Neural cell (in vitro differentiated cells): ENCODE measurements at regions not wholly inside any gene's neighbourhood (a gene's known extent, or its start where the extent isn't known, plus 50 kb on each side); places are given as distances from the start of the nearest gene placed in this dataset.

ENCODE experiments used
- H2AFZ ChIP-seq: fragments of 200-600, 300-800 bp; sonication (generic), shearing (Covaris generic); 2 replicates; pipeline ENCODE4 v1.6.0; 2014; ENCODE audit warnings: low read depth, mild to moderate bottlenecking, antibody characterized with exemption, low read length, moderate library complexity
- H3F3A ChIP-seq: fragments of 200-600 bp; shearing (Covaris generic); 2 replicates; pipeline ENCODE4 v1.6.1; 2016; ENCODE audit warnings: mild to moderate bottlenecking, moderate library complexity, mixed read lengths, antibody characterized with exemption, low read length; ENCODE audit not compliant: insufficient read depth, poor library complexity, severe bottlenecking
- H3K27ac ChIP-seq: fragments of 200-600, 300-800 bp; sonication (generic), shearing (Covaris generic); 2 replicates; pipeline ENCODE4 v1.5.1; 2014; ENCODE audit warnings: mild to moderate bottlenecking, low read length, moderate library complexity
- H3K27me3 ChIP-seq: fragments of 300-800, 200-600 bp; sonication (generic), shearing (Covaris generic); 2 replicates; pipeline ENCODE4 v1.6.0; 2014; ENCODE audit warnings: mild to moderate bottlenecking, low read depth, low read length, moderate library complexity; ENCODE audit not compliant: insufficient read depth
- H3K36me3 ChIP-seq: fragments of 300-800, 200-600 bp; sonication (generic), shearing (Covaris generic); 2 replicates; pipeline ENCODE4 v1.5.1; 2014; ENCODE audit warnings: mild to moderate bottlenecking, antibody characterized with exemption, low read length, moderate library complexity; ENCODE audit not compliant: insufficient read depth
- H3K4me2 ChIP-seq: fragments of 300-800, 200-600 bp; sonication (generic), shearing (Covaris generic); 2 replicates; pipeline ENCODE4 v1.6.0; 2014; ENCODE audit warnings: mild to moderate bottlenecking, low read length
- H3K4me3 ChIP-seq: fragments of 300-800, 200-600 bp; sonication (generic), shearing (Covaris generic); 2 replicates; pipeline ENCODE4 v1.5.1; 2014; ENCODE audit warnings: mild to moderate bottlenecking, low read length, moderate library complexity
- H3K79me2 ChIP-seq: fragments of 200-600 bp; shearing (Covaris generic); replicated peaks from 2 replicates; pipeline ENCODE4 v1.6.0; 2014; ENCODE audit warnings: mild to moderate bottlenecking, low read length, moderate library complexity; ENCODE audit not compliant: insufficient read depth
- H3K9ac ChIP-seq: fragments of 300-800, 200-600 bp; sonication (generic), shearing (Covaris generic); 2 replicates; pipeline ENCODE4 v1.6.1; 2016; ENCODE audit warnings: mild to moderate bottlenecking, low read length, mixed read lengths
- H3K9me2 ChIP-seq: fragments of 200-600 bp; shearing (Covaris generic); 2 replicates; pipeline ENCODE4 v1.6.1; 2016; ENCODE audit warnings: mild to moderate bottlenecking, low read length, mixed read lengths; ENCODE audit not compliant: insufficient read depth
- H3K9me3 ChIP-seq: fragments of 200-600, 300-800 bp; sonication (generic), shearing (Covaris generic); 2 replicates; pipeline ENCODE4 v1.6.1; 2016; ENCODE audit warnings: mild to moderate bottlenecking, mixed run types, low read length, moderate library complexity, mixed read lengths
- H4K20me1 ChIP-seq: fragments of 200-600 bp; shearing (Covaris generic); 2 replicates; pipeline ENCODE4 v1.6.1; 2016; ENCODE audit warnings: mild to moderate bottlenecking, mixed run types; ENCODE audit not compliant: insufficient read depth
- EP300 ChIP-seq: fragments of 450-650 bp; conservative IDR thresholded peaks from 2 replicates; pipeline ENCODE4 v1.6.1; 2014; ENCODE audit warnings: antibody characterized with exemption, mild to moderate bottlenecking, moderate library complexity; ENCODE audit not compliant: poor library complexity, severe bottlenecking
- EZH2 ChIP-seq: fragments of 200-600, 300-800 bp; shearing (Covaris generic), sonication (generic); IDR thresholded peaks from 2 replicates; pipeline ENCODE4 v1.6.1; 2014; ENCODE audit warnings: antibody characterized with exemption, low read length, borderline replicate concordance, mild to moderate bottlenecking; ENCODE audit not compliant: insufficient read depth, poor library complexity, severe bottlenecking
- MXI1 ChIP-seq: fragments of 450-650 bp; conservative IDR thresholded peaks from 2 replicates; pipeline ENCODE4 v1.6.1; 2014; ENCODE audit warnings: antibody characterized with exemption, mild to moderate bottlenecking; ENCODE audit not compliant: poor library complexity, severe bottlenecking
- POLR2AphosphoS5 ChIP-seq: IDR thresholded peaks from 2 replicates; pipeline ENCODE4 v1.6.1; 2012
- RAD21 ChIP-seq: fragments of 450-650 bp; conservative IDR thresholded peaks from 2 replicates; pipeline ENCODE4 v1.6.1; 2014; ENCODE audit warnings: antibody characterized with exemption, mild to moderate bottlenecking, moderate library complexity
- SMC3 ChIP-seq: fragments of 450-650 bp; conservative IDR thresholded peaks from 2 replicates; pipeline ENCODE4 v1.6.1; 2014; ENCODE audit warnings: antibody characterized with exemption, mild to moderate bottlenecking, moderate library complexity; ENCODE audit not compliant: poor library complexity
- TAF1 ChIP-seq: IDR thresholded peaks from 2 replicates; pipeline ENCODE4 v1.6.1; 2012; ENCODE audit warnings: low read depth
- TF ChIP-seq, protein P1 (sequence below): IDR thresholded peaks from 2 replicates; pipeline ENCODE4 v1.6.1; 2012; ENCODE audit warnings: borderline replicate concordance
- TF ChIP-seq, protein P2 (sequence below): fragments of 450-650 bp; IDR thresholded peaks from 2 replicates; pipeline ENCODE4 v1.5.1; 2014; ENCODE audit warnings: antibody characterized with exemption, mild to moderate bottlenecking, moderate library complexity; ENCODE audit not compliant: poor library complexity, severe bottlenecking

DNA sequence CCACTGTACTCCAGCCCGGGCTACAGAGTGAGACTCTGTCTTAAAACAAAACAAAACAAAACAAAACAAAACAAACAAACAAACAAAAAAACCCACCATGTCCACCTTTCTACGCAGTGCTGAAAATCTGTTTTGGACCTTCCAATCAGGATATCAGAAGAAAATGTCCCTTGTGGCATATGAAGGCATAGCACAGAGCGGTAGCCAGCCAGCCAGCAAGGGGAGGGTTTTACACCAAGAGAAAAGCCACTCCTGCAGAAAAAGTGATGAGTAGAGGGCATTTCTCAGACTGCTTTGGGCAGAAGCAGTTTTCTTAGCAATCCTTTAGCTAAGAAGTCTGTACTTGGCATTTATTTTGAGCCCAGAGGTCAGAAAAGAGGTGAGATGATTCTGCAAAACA, 612.2 kb downstream of the TYW1 start:
- Histone ChIP-seq H2AFZ (no peak overlapping the region), H3K9me3 (peaks cover 7% of the 10 kb centered on the region), H3K27ac (no peak overlapping the region), H3K4me2 (no peak overlapping the region), H3K9ac (no peak overlapping the region), H3F3A (no peaks in the 10 kb centered on the region), H4K20me1 (no peaks in the 10 kb centered on the region), H3K27me3 (no peaks in the 10 kb centered on the region), H3K9me2 (no peaks in the 10 kb centered on the region), H3K79me2 (no peaks in the 10 kb centered on the region), H3K4me3 (no peak overlapping the region), H3K36me3 (no peaks in the 10 kb centered on the region)
- TF ChIP-seq, protein P1, sequence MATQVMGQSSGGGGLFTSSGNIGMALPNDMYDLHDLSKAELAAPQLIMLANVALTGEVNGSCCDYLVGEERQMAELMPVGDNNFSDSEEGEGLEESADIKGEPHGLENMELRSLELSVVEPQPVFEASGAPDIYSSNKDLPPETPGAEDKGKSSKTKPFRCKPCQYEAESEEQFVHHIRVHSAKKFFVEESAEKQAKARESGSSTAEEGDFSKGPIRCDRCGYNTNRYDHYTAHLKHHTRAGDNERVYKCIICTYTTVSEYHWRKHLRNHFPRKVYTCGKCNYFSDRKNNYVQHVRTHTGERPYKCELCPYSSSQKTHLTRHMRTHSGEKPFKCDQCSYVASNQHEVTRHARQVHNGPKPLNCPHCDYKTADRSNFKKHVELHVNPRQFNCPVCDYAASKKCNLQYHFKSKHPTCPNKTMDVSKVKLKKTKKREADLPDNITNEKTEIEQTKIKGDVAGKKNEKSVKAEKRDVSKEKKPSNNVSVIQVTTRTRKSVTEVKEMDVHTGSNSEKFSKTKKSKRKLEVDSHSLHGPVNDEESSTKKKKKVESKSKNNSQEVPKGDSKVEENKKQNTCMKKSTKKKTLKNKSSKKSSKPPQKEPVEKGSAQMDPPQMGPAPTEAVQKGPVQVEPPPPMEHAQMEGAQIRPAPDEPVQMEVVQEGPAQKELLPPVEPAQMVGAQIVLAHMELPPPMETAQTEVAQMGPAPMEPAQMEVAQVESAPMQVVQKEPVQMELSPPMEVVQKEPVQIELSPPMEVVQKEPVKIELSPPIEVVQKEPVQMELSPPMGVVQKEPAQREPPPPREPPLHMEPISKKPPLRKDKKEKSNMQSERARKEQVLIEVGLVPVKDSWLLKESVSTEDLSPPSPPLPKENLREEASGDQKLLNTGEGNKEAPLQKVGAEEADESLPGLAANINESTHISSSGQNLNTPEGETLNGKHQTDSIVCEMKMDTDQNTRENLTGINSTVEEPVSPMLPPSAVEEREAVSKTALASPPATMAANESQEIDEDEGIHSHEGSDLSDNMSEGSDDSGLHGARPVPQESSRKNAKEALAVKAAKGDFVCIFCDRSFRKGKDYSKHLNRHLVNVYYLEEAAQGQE, result no peak
- TF ChIP-seq MXI1 (no peak), EP300 (no peak), TAF1 (no peak), SMC3 (no peak), POLR2AphosphoS5 (no peak), RAD21 (no peak), EZH2 (no peak)
- TF ChIP-seq, protein P2, sequence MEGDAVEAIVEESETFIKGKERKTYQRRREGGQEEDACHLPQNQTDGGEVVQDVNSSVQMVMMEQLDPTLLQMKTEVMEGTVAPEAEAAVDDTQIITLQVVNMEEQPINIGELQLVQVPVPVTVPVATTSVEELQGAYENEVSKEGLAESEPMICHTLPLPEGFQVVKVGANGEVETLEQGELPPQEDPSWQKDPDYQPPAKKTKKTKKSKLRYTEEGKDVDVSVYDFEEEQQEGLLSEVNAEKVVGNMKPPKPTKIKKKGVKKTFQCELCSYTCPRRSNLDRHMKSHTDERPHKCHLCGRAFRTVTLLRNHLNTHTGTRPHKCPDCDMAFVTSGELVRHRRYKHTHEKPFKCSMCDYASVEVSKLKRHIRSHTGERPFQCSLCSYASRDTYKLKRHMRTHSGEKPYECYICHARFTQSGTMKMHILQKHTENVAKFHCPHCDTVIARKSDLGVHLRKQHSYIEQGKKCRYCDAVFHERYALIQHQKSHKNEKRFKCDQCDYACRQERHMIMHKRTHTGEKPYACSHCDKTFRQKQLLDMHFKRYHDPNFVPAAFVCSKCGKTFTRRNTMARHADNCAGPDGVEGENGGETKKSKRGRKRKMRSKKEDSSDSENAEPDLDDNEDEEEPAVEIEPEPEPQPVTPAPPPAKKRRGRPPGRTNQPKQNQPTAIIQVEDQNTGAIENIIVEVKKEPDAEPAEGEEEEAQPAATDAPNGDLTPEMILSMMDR, result no peak

DNA sequence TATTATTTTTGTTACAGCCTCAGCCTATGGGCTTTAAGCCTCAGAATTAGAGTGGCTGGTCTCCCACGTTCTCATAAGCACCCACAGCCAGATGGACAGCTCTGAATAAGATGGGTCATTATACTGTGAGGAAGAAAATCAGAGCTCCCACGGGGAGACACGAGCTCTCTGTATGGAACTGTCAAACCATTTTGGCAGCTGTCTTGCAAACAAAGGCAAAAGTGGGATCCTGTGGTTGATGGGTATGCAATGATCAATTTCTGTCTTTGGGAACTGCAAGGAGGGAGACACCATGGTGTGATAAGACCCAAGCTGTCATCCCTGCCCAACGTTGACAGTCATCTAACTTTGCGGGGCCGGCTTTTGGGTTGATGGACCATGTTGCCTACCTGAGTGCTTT, 614.3 kb downstream of the TYW1 start:
- no peaks in the 10 kb centered on the region for H3K27me3 ChIP-seq
- H2AFZ ChIP-seq, result no peak overlapping the region
- peak; percentile 90 for TF ChIP-seq EP300
- peak; percentile 66 for TF ChIP-seq POLR2AphosphoS5
- no peak for TF ChIP-seq TAF1
- no peak overlapping the region for H3K4me2 ChIP-seq
- H3K36me3 ChIP-seq, result no peaks in the 10 kb centered on the region
- no peaks in the 10 kb centered on the region for H3K79me2 ChIP-seq
- H3K4me3 ChIP-seq, result no peak overlapping the region
- peaks cover 7% of the 10 kb centered on the region for H3K9me3 ChIP-seq
- H3F3A ChIP-seq, result no peaks in the 10 kb centered on the region
- H3K9me2 ChIP-seq, result no peaks in the 10 kb centered on the region
- no peaks in the 10 kb centered on the region for H4K20me1 ChIP-seq
- H3K9ac ChIP-seq, result no peak overlapping the region
- H3K27ac ChIP-seq, result no peak overlapping the region

DNA sequence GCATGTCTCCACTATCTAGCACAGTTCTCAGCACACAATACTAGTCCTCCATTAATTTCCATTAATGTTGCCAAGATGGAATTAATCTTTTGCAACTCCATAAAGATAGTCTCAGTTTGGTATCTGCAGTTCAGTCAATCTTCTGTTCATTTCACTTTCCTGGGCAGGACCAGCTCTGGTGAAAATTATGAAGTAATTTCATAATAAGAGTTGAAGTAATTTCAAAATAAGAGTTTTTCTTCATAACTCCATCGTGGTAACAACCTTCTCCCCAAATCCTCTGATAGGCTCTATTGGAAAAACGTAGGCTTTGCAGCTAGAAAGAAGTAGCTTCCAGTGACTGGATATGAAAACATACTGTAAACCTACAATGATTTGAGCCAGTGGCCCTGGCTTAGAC, 618.2 kb downstream of the TYW1 start:
- peaks cover 7% of the 10 kb centered on the region for H3K9me3 ChIP-seq
- no peak overlapping the region for H3K27ac ChIP-seq
- H3K9ac ChIP-seq, result no peak overlapping the region
- H4K20me1 ChIP-seq, result no peaks in the 10 kb centered on the region
- TF ChIP-seq MXI1 (no peak), TAF1 (no peak), RAD21 (no peak)
- TF ChIP-seq, protein P1, result no peak
- TF ChIP-seq, protein P2, result no peak
- no peaks in the 10 kb centered on the region for H3K36me3 ChIP-seq
- no peaks in the 10 kb centered on the region for H3K9me2 ChIP-seq
- H3K4me2 ChIP-seq, result no peak overlapping the region
- no peak overlapping the region for H2AFZ ChIP-seq
- no peaks in the 10 kb centered on the region for H3K79me2 ChIP-seq
- no peaks in the 10 kb centered on the region for H3K27me3 ChIP-seq
- H3K4me3 ChIP-seq, result no peak overlapping the region
- no peaks in the 10 kb centered on the region for H3F3A ChIP-seq
